ENCODE measurements at regions not wholly inside any gene's neighbourhood (a gene's known extent, or its start where the extent isn't known, plus 50 kb on each side); places are given as distances from the start of the nearest gene placed in this dataset.

- dilution Hi-C loops (cut with MboI; ENCODE audit: extremely low pct_ligation_motif_present, low sequenced_read_pairs): no loop called here
These were observed 162.6 kb upstream of the TOP1 start for GRCh38 chr20:40866056-40866455.

GRCh38 chr20:40868551-40869217 is 159.9 kb upstream of the TOP1 start:
- no peaks in the 10 kb centered on the region for H3K27me3 ChIP-seq (ENCODE audit: control insufficient read depth in 2 of 2, insufficient read depth in 2 of 2, low read length in 2 of 2)
- H3K4me3 ChIP-seq (replicated peaks in 1 of 3; ENCODE audit: insufficient read depth in 1 of 3, low read depth in 1 of 3, low read length in 3 of 3): no peak overlapping the region
- no peak overlapping the region for H3K9ac ChIP-seq (replicated peaks; ENCODE audit: extremely low read depth, insufficient read depth, low read length)
- H3K4me1 ChIP-seq (ENCODE audit: control insufficient read depth, extremely low read depth, insufficient read depth, low read length): no peaks in the 10 kb centered on the region
- peak; percentile 77 for DNase-seq (ENCODE audit: low read depth, low spot score)
- H3K27ac ChIP-seq (ENCODE audit: insufficient read depth, low read depth, low read length): no peak overlapping the region
- dilution Hi-C loops (cut with MboI; ENCODE audit: extremely low pct_ligation_motif_present, low sequenced_read_pairs): no loop called here
- no peaks in the 10 kb centered on the region for H3K9me3 ChIP-seq (replicated peaks; ENCODE audit: control insufficient read depth, insufficient read depth, low read length)
- FAIRE-seq: peak; percentile 49
- intact Hi-C loops (cut with micrococcal nuclease): no loop called here
- no peaks in the 10 kb centered on the region for H3K79me2 ChIP-seq (ENCODE audit: control insufficient read depth, insufficient read depth, low read length)
- H3K36me3 ChIP-seq (ENCODE audit: control insufficient read depth in 2 of 2, extremely low read depth in 1 of 2, insufficient read depth in 2 of 2, low read length in 2 of 2): no peaks in the 10 kb centered on the region
- BruUV-seq (replicated peaks): no TSS peak
- H3K9me1 ChIP-seq (replicated peaks; ENCODE audit: control insufficient read depth, extremely low read depth, insufficient read depth, low read length): no peaks in the 10 kb centered on the region
- H2AFZ ChIP-seq (ENCODE audit: low read depth, low read length): no peak overlapping the region
- CTCF ChIA-PET: no interaction called here
- POLR2A ChIA-PET: no interaction called here
- H4K20me1 ChIP-seq (replicated peaks; ENCODE audit: control insufficient read depth, extremely low read depth, insufficient read depth, low read length): no peaks in the 10 kb centered on the region
- H3K4me2 ChIP-seq (ENCODE audit: insufficient read depth, low read length): no peak overlapping the region
- TF ChIP-seq GATA2 (IDR thresholded peaks at IDR 0.05; ENCODE audit: insufficient read depth, insufficient read length, low read depth, low read length) (no peak), JUN (IDR thresholded peaks at IDR 0.05; ENCODE audit: borderline replicate concordance, insufficient read depth, insufficient read length, low read depth) (no peak), MYC (IDR thresholded peaks at IDR 0.05; ENCODE audit: low read depth, low read length) (no peak), EZH2 (IDR thresholded peaks at IDR 0.05; ENCODE audit: borderline replicate concordance, low read depth, low read length, severe bottlenecking) (no peak), POLR2A (IDR thresholded peaks at IDR 0.05; ENCODE audit: low read depth, low read length) (no peak), FOS (IDR thresholded peaks at IDR 0.05; ENCODE audit: borderline replicate concordance, insufficient read depth, low read length) (no peak), POLR2AphosphoS5 (IDR thresholded peaks at IDR 0.05; ENCODE audit: insufficient read depth, low read depth, low read length) (no peak)
- TF ChIP-seq, protein P1, sequence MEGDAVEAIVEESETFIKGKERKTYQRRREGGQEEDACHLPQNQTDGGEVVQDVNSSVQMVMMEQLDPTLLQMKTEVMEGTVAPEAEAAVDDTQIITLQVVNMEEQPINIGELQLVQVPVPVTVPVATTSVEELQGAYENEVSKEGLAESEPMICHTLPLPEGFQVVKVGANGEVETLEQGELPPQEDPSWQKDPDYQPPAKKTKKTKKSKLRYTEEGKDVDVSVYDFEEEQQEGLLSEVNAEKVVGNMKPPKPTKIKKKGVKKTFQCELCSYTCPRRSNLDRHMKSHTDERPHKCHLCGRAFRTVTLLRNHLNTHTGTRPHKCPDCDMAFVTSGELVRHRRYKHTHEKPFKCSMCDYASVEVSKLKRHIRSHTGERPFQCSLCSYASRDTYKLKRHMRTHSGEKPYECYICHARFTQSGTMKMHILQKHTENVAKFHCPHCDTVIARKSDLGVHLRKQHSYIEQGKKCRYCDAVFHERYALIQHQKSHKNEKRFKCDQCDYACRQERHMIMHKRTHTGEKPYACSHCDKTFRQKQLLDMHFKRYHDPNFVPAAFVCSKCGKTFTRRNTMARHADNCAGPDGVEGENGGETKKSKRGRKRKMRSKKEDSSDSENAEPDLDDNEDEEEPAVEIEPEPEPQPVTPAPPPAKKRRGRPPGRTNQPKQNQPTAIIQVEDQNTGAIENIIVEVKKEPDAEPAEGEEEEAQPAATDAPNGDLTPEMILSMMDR (IDR thresholded peaks at IDR 0.05; ENCODE audit: extremely low read depth in 1 of 2, insufficient read depth in 1 of 2, low read depth in 1 of 2, low read length in 2 of 2): no peak
- TF ChIP-seq, protein P2, sequence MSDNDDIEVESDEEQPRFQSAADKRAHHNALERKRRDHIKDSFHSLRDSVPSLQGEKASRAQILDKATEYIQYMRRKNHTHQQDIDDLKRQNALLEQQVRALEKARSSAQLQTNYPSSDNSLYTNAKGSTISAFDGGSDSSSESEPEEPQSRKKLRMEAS (IDR thresholded peaks at IDR 0.05; ENCODE audit: insufficient read depth, insufficient read length): no peak

More at GRCh38 chr20:40866056-40866455, 162.6 kb upstream of the TOP1 start:
- POLR2A ChIA-PET: no interaction called here
- no peak overlapping the region for H2AFZ ChIP-seq (ENCODE audit: low read depth, low read length)
- no peak overlapping the region for H3K4me3 ChIP-seq (replicated peaks in 1 of 3; ENCODE audit: insufficient read depth in 1 of 3, low read depth in 1 of 3, low read length in 3 of 3)
- FAIRE-seq: no peak
- no TSS peak for BruUV-seq (replicated peaks)
- intact Hi-C loops (cut with micrococcal nuclease): no loop called here
- H3K4me2 ChIP-seq (ENCODE audit: insufficient read depth, low read length): no peak overlapping the region
- H3K9me1 ChIP-seq (replicated peaks; ENCODE audit: control insufficient read depth, extremely low read depth, insufficient read depth, low read length): no peaks in the 10 kb centered on the region
- DNase-seq (ENCODE audit: low read depth, low spot score): no peak
- no peaks in the 10 kb centered on the region for H4K20me1 ChIP-seq (replicated peaks; ENCODE audit: control insufficient read depth, extremely low read depth, insufficient read depth, low read length)
- no peaks in the 10 kb centered on the region for H3K27me3 ChIP-seq (ENCODE audit: control insufficient read depth in 2 of 2, insufficient read depth in 2 of 2, low read length in 2 of 2)
- no peaks in the 10 kb centered on the region for H3K36me3 ChIP-seq (ENCODE audit: control insufficient read depth in 2 of 2, extremely low read depth in 1 of 2, insufficient read depth in 2 of 2, low read length in 2 of 2)
- H3K9me3 ChIP-seq (replicated peaks; ENCODE audit: control insufficient read depth, insufficient read depth, low read length): no peaks in the 10 kb centered on the region
- H3K4me1 ChIP-seq (ENCODE audit: control insufficient read depth, extremely low read depth, insufficient read depth, low read length): no peaks in the 10 kb centered on the region
- CTCF ChIA-PET: interaction anchor here (1.5 kb wide), 1 partner anchor 10 kb away, joined by 4 read pairs; no protein-coding TSS in a partner anchor
- no peak overlapping the region for H3K27ac ChIP-seq (ENCODE audit: insufficient read depth, low read depth, low read length)
- H3K9ac ChIP-seq (replicated peaks; ENCODE audit: extremely low read depth, insufficient read depth, low read length): no peak overlapping the region
- no peaks in the 10 kb centered on the region for H3K79me2 ChIP-seq (ENCODE audit: control insufficient read depth, insufficient read depth, low read length)
- TF ChIP-seq FOS (IDR thresholded peaks at IDR 0.05; ENCODE audit: borderline replicate concordance, insufficient read depth, low read length) (no peak), MYC (IDR thresholded peaks at IDR 0.05; ENCODE audit: low read depth, low read length) (no peak), POLR2AphosphoS5 (IDR thresholded peaks at IDR 0.05; ENCODE audit: insufficient read depth, low read depth, low read length) (no peak), JUN (IDR thresholded peaks at IDR 0.05; ENCODE audit: borderline replicate concordance, insufficient read depth, insufficient read length, low read depth) (no peak)
